ENCODE measurements at regions not wholly inside any gene's neighbourhood (a gene's known extent, or its start where the extent isn't known, plus 50 kb on each side); places are given as distances from the start of the nearest gene placed in this dataset.

- intact Hi-C loops (cut with micrococcal nuclease), result loop anchor here (1.0 to 5.0 kb wide), 8 partner anchors 76 to 1289 kb away; no protein-coding TSS in a partner anchor
These were observed 52.5 kb upstream of the PLEKHG7 start for GRCh38 chr12:92650228-92650822.

GRCh38 chr12:92649511-92650227 is 53.1 kb upstream of the PLEKHG7 start:
- intact Hi-C loops (cut with micrococcal nuclease), result loop anchor here (1.0 to 5.0 kb wide), 8 partner anchors 75 to 1288 kb away; no protein-coding TSS in a partner anchor

GRCh38 chr12:92648242-92649031 is 54.4 kb upstream of the PLEKHG7 start:
- intact Hi-C loops (cut with micrococcal nuclease), result no loop called here

GRCh38 chr12:92641291-92641690 is 61.5 kb upstream of the PLEKHG7 start:
- intact Hi-C loops (cut with micrococcal nuclease), result loop anchor here (2.0 kb wide), 1 partner anchor 60 kb away; no protein-coding TSS in a partner anchor

- intact Hi-C loops (cut with micrococcal nuclease), result loop anchor here (2.0 kb wide), 1 partner anchor 60 kb away; no protein-coding TSS in a partner anchor
These were observed 62.1 kb upstream of the PLEKHG7 start for GRCh38 chr12:92640691-92641090.

- intact Hi-C loops (cut with micrococcal nuclease), result no loop called here
These were observed 63.8 kb upstream of the PLEKHG7 start for GRCh38 chr12:92639017-92639416.

GRCh38 chr12:92634730-92635129 is 68.1 kb upstream of the PLEKHG7 start:
- intact Hi-C loops (cut with micrococcal nuclease), result no loop called here

- intact Hi-C loops (cut with micrococcal nuclease), result no loop called here
These were observed 68.6 kb upstream of the PLEKHG7 start for GRCh38 chr12:92634202-92634601.

- intact Hi-C loops (cut with micrococcal nuclease), result no loop called here
These were observed 71.8 kb upstream of the PLEKHG7 start for GRCh38 chr12:92630968-92631367.

GRCh38 chr12:92629349-92630065 is 73.3 kb upstream of the PLEKHG7 start:
- intact Hi-C loops (cut with micrococcal nuclease), result no loop called here

- intact Hi-C loops (cut with micrococcal nuclease), result no loop called here
These were observed 74.3 kb upstream of the PLEKHG7 start for GRCh38 chr12:92628476-92628875.

- intact Hi-C loops (cut with micrococcal nuclease), result no loop called here
These were observed 75.3 kb upstream of the PLEKHG7 start for GRCh38 chr12:92627511-92627910.

- intact Hi-C loops (cut with micrococcal nuclease), result no loop called here
These were observed 77.0 kb upstream of the PLEKHG7 start for GRCh38 chr12:92625639-92626310.

- intact Hi-C loops (cut with micrococcal nuclease), result no loop called here
These were observed 78.6 kb upstream of the PLEKHG7 start for GRCh38 chr12:92624236-92624635.

GRCh38 chr12:92623386-92623785 is 79.4 kb upstream of the PLEKHG7 start:
- intact Hi-C loops (cut with micrococcal nuclease), result no loop called here

GRCh38 chr12:92621833-92622232 is 81.0 kb upstream of the PLEKHG7 start:
- intact Hi-C loops (cut with micrococcal nuclease), result no loop called here

- intact Hi-C loops (cut with micrococcal nuclease), result no loop called here
These were observed 81.5 kb upstream of the PLEKHG7 start for GRCh38 chr12:92621312-92621711.

- intact Hi-C loops (cut with micrococcal nuclease), result no loop called here
These were observed 82.8 kb upstream of the PLEKHG7 start for GRCh38 chr12:92619730-92620684.

- intact Hi-C loops (cut with micrococcal nuclease), result no loop called here
These were observed 83.8 kb upstream of the PLEKHG7 start for GRCh38 chr12:92619026-92619425.

GRCh38 chr12:92615703-92616102 is 87.1 kb upstream of the PLEKHG7 start:
- intact Hi-C loops (cut with micrococcal nuclease), result no loop called here
